Fibroblast of skin of back (primary cell): ENCODE measurements at regions not wholly inside any gene's neighbourhood (a gene's known extent, or its start where the extent isn't known, plus 50 kb on each side); places are given as distances from the start of the nearest gene placed in this dataset.

Experiments
- DNase-seq: peaks from one replicate; pipeline ENCODE4 v3.0.0-alpha.2; 2013

- DNase-seq: no peak
These were observed 88.9 kb upstream of the SEC61G start for GRCh38 chr7:54847921-54848320.

- no peak for DNase-seq
These were observed 97.8 kb upstream of the SEC61G start for GRCh38 chr7:54856856-54857255.

GRCh38 chr7:54857294-54857693 lies 98.3 kb upstream of the SEC61G start:
- DNase-seq: no peak

- DNase-seq: no peak
These were observed 99.1 kb upstream of the SEC61G start for GRCh38 chr7:54858008-54858692.

GRCh38 chr7:54859066-54859465 lies 100.1 kb upstream of the SEC61G start:
- no peak for DNase-seq

- no peak for DNase-seq
These were observed 100.5 kb upstream of the SEC61G start for GRCh38 chr7:54859545-54859944.

GRCh38 chr7:54860003-54860775 lies 101.2 kb upstream of the SEC61G start:
- DNase-seq: peak; percentile 19

GRCh38 chr7:54860843-54861242 lies 101.8 kb upstream of the SEC61G start:
- DNase-seq: no peak

- DNase-seq: no peak
These were observed 105.7 kb upstream of the SEC61G start for GRCh38 chr7:54864663-54865062.

GRCh38 chr7:54869523-54869922 lies 110.5 kb upstream of the SEC61G start:
- no peak for DNase-seq

GRCh38 chr7:54874804-54875203 lies 115.8 kb upstream of the SEC61G start:
- no peak for DNase-seq

- no peak for DNase-seq
These were observed 118.7 kb upstream of the SEC61G start for GRCh38 chr7:54877683-54878082.

- no peak for DNase-seq
These were observed 119.3 kb upstream of the SEC61G start for GRCh38 chr7:54878339-54878738.

GRCh38 chr7:54879776-54880175 lies 120.8 kb upstream of the SEC61G start:
- no peak for DNase-seq

GRCh38 chr7:54880326-54880989 lies 121.4 kb upstream of the SEC61G start:
- DNase-seq: no peak

GRCh38 chr7:54881816-54882520 lies 123.0 kb upstream of the SEC61G start:
- no peak for DNase-seq

- DNase-seq: no peak
These were observed 123.7 kb upstream of the SEC61G start for GRCh38 chr7:54882694-54883093.

- no peak for DNase-seq
These were observed 124.6 kb upstream of the SEC61G start for GRCh38 chr7:54883576-54883975.

GRCh38 chr7:54885285-54885684 lies 126.3 kb upstream of the SEC61G start:
- no peak for DNase-seq

- no peak for DNase-seq
These were observed 129.2 kb upstream of the SEC61G start for GRCh38 chr7:54888067-54888733.

- DNase-seq: no peak
These were observed 129.7 kb upstream of the SEC61G start for GRCh38 chr7:54888734-54889082.

- peak; percentile 23 for DNase-seq
These were observed 120.9 kb upstream of the EGFR start for GRCh38 chr7:54897891-54898290.
